GM18909 (cell line): ENCODE measurements at regions not wholly inside any gene's neighbourhood (a gene's known extent, or its start where the extent isn't known, plus 50 kb on each side); places are given as distances from the start of the nearest gene placed in this dataset.

ENCODE experiments used
- ATAC-seq: cut with Tn5 transposase; IDR thresholded peaks from one replicate; pipeline ENCODE4 v1.9.1; 2021; ENCODE audit warnings: mild to moderate bottlenecking; ENCODE audit not compliant: unreplicated experiment, poor library complexity

- no peak for ATAC-seq
These were observed 280.2 kb downstream of the BUD13 start for GRCh38 chr11:116492600-116492999.

- ATAC-seq: no peak
These were observed 283.9 kb downstream of the BUD13 start for GRCh38 chr11:116488836-116489389.

GRCh38 chr11:116485425-116485824, 287.4 kb downstream of the BUD13 start:
- ATAC-seq: no peak

- no peak for ATAC-seq
These were observed 290.1 kb downstream of the BUD13 start for GRCh38 chr11:116482716-116483115.

GRCh38 chr11:116481126-116481675, 291.6 kb downstream of the BUD13 start:
- ATAC-seq: no peak

- ATAC-seq: no peak
These were observed 293.8 kb downstream of the BUD13 start for GRCh38 chr11:116478669-116479668.

- ATAC-seq: no peak
These were observed 294.6 kb downstream of the BUD13 start for GRCh38 chr11:116478205-116478604.

GRCh38 chr11:116473790-116474346, 298.9 kb downstream of the BUD13 start:
- ATAC-seq: no peak

GRCh38 chr11:116473206-116473769, 299.5 kb downstream of the BUD13 start:
- ATAC-seq: no peak

- no peak for ATAC-seq
These were observed 300.1 kb downstream of the BUD13 start for GRCh38 chr11:116472651-116473050.

GRCh38 chr11:116471608-116472256, 301.1 kb downstream of the BUD13 start:
- ATAC-seq: no peak

GRCh38 chr11:116468699-116469098, 304.1 kb downstream of the BUD13 start:
- ATAC-seq: no peak

- no peak for ATAC-seq
These were observed 305.0 kb downstream of the BUD13 start for GRCh38 chr11:116467823-116468222.

- ATAC-seq: no peak
These were observed 306.0 kb downstream of the BUD13 start for GRCh38 chr11:116466801-116467200.

GRCh38 chr11:116466191-116466590, 306.6 kb downstream of the BUD13 start:
- ATAC-seq: no peak

- no peak for ATAC-seq
These were observed 307.7 kb downstream of the BUD13 start for GRCh38 chr11:116465056-116465455.

- ATAC-seq: no peak
These were observed 311.0 kb downstream of the BUD13 start for GRCh38 chr11:116461789-116462188.

GRCh38 chr11:116460156-116460920, 312.4 kb downstream of the BUD13 start:
- ATAC-seq: no peak
